Hepatocyte (in vitro differentiated cells): ENCODE measurements at regions not wholly inside any gene's neighbourhood (a gene's known extent, or its start where the extent isn't known, plus 50 kb on each side); places are given as distances from the start of the nearest gene placed in this dataset.
A peak's percentile ranks its signal among the peaks of the same experiment; 100 is the strongest.

ENCODE experiments used
- DNase-seq: peaks from one replicate; pipeline ENCODE4 v3.0.0-alpha.2; 2016; ENCODE audit warnings: low spot score
- H2AFZ ChIP-seq: fragments of 200-600 bp; sonication (generic); 2 replicates; pipeline ENCODE4 v1.6.0; 2016; ENCODE audit warnings: antibody characterized with exemption, mild to moderate bottlenecking
- H3K27ac ChIP-seq: fragments of 200-600 bp; sonication (generic); 2 replicates; pipeline ENCODE4 v1.5.1; 2016; ENCODE audit warnings: mild to moderate bottlenecking
- H3K27me3 ChIP-seq: fragments of 200-600 bp; sonication (generic); 2 replicates; pipeline ENCODE4 v1.6.1; 2016
- H3K36me3 ChIP-seq: fragments of 200-600 bp; sonication (generic); replicated peaks from 2 replicates; pipeline ENCODE4 v1.5.1; 2016; ENCODE audit warnings: low read depth; ENCODE audit not compliant: insufficient read depth
- H3K4me1 ChIP-seq: fragments of 200-600 bp; sonication (generic); 2 replicates; pipeline ENCODE4 v1.5.1; 2016; ENCODE audit warnings: mild to moderate bottlenecking, moderate library complexity; ENCODE audit not compliant: insufficient read depth
- H3K4me2 ChIP-seq: fragments of 200-600 bp; sonication (generic); 2 replicates; pipeline ENCODE4 v1.6.0; 2016
- H3K4me3 ChIP-seq: fragments of 200-600 bp; sonication (generic); 2 replicates; pipeline ENCODE4 v1.5.1; 2016; ENCODE audit warnings: mild to moderate bottlenecking
- H3K79me2 ChIP-seq: fragments of 200-600 bp; sonication (generic); 2 replicates; pipeline ENCODE4 v1.6.0; 2017; ENCODE audit warnings: mild to moderate bottlenecking
- H3K9me2 ChIP-seq: fragments of 200-600 bp; sonication (generic); replicated peaks from 2 replicates; pipeline ENCODE4 v1.6.0; 2017; ENCODE audit warnings: mild to moderate bottlenecking; ENCODE audit not compliant: insufficient read depth
- H3K9me3 ChIP-seq: fragments of 200-600 bp; sonication (generic); 2 replicates; pipeline ENCODE4 v1.5.1; 2016; ENCODE audit warnings: low read depth, mild to moderate bottlenecking
- H4K20me1 ChIP-seq: fragments of 200-600 bp; sonication (generic); 2 replicates; pipeline ENCODE4 v1.6.0; 2016; ENCODE audit warnings: mild to moderate bottlenecking; ENCODE audit not compliant: insufficient read depth, poor library complexity, severe bottlenecking
- CTCF ChIP-seq: fragments of 200-600 bp; sonication (generic); IDR thresholded peaks from 2 replicates; pipeline ENCODE4 v1.5.1; 2016; ENCODE audit warnings: antibody characterized with exemption, mild to moderate bottlenecking; ENCODE audit not compliant: poor library complexity
- EZH2 ChIP-seq: fragments of 200-600 bp; sonication (generic); IDR thresholded peaks from 2 replicates; pipeline ENCODE4 v1.6.1; 2016; ENCODE audit warnings: antibody characterized with exemption, mild to moderate bottlenecking, borderline replicate concordance
- EZH2phosphoT487 ChIP-seq: fragments of 200-600 bp; sonication (generic); IDR thresholded peaks from one replicate; pipeline ENCODE4 v1.6.1; 2018; ENCODE audit warnings: antibody characterized with exemption, mild to moderate bottlenecking, low read depth, moderate library complexity; ENCODE audit not compliant: unreplicated experiment, severe bottlenecking
- WGBS: methylation state at CpG from one replicate; pipeline ENCODE4 v1.1.6; 2016; ENCODE audit warnings: low lambda C conversion rate; ENCODE audit errors: missing lambda C conversion rate; 5-methylcytosine and 5-hydroxymethylcytosine counted together

GRCh38 chr4:42751587-42751986 lies 94.7 kb upstream of the ATP8A1 start:
- H3K4me1 ChIP-seq = no peaks in the 10 kb centered on the region
- H3K4me2 ChIP-seq = no peak overlapping the region
- no peaks in the 10 kb centered on the region for H3K36me3 ChIP-seq
- no peak overlapping the region for H3K27ac ChIP-seq
- no peaks in the 10 kb centered on the region for H3K27me3 ChIP-seq
- TF ChIP-seq EZH2phosphoT487 (no peak), EZH2 (no peak)
- H2AFZ ChIP-seq = no peak overlapping the region
- 96% methylated on average over 1 of the region's 1 CpG for WGBS
- no peaks in the 10 kb centered on the region for H3K9me2 ChIP-seq
- no peaks in the 10 kb centered on the region for H4K20me1 ChIP-seq
- H3K79me2 ChIP-seq = no peaks in the 10 kb centered on the region
- H3K9me3 ChIP-seq = no peaks in the 10 kb centered on the region
- no peak for DNase-seq
- H3K4me3 ChIP-seq = no peak overlapping the region

- TF ChIP-seq EZH2phosphoT487 = no peak
- TF ChIP-seq CTCF = no peak
- TF ChIP-seq EZH2 = no peak
- H3K4me2 ChIP-seq = no peak overlapping the region
- no peaks in the 10 kb centered on the region for H3K4me1 ChIP-seq
- H3K27me3 ChIP-seq = no peaks in the 10 kb centered on the region
- H4K20me1 ChIP-seq = no peaks in the 10 kb centered on the region
- no peaks in the 10 kb centered on the region for H3K9me2 ChIP-seq
- no peak overlapping the region for H3K4me3 ChIP-seq
- H3K36me3 ChIP-seq = no peaks in the 10 kb centered on the region
- WGBS = 75% methylated on average over 2 of the region's 2 CpGs
- no peak overlapping the region for H3K27ac ChIP-seq
- H3K79me2 ChIP-seq = no peaks in the 10 kb centered on the region
- H3K9me3 ChIP-seq = no peaks in the 10 kb centered on the region
- DNase-seq = no peak
- H2AFZ ChIP-seq = no peak overlapping the region
These were observed 94.0 kb upstream of the ATP8A1 start for GRCh38 chr4:42750856-42751255.

- no peaks in the 10 kb centered on the region for H3K9me3 ChIP-seq
- no peaks in the 10 kb centered on the region for H4K20me1 ChIP-seq
- H3K4me1 ChIP-seq = no peaks in the 10 kb centered on the region
- no peaks in the 10 kb centered on the region for H3K27me3 ChIP-seq
- no peaks in the 10 kb centered on the region for H3K79me2 ChIP-seq
- DNase-seq = peak; percentile 16
- no peaks in the 10 kb centered on the region for H3K9me2 ChIP-seq
- no peak overlapping the region for H3K27ac ChIP-seq
- 77% methylated on average over 1 of the region's 1 CpG for WGBS
- H3K4me3 ChIP-seq = no peak overlapping the region
- no peak overlapping the region for H3K4me2 ChIP-seq
- no peak overlapping the region for H2AFZ ChIP-seq
- H3K36me3 ChIP-seq = no peaks in the 10 kb centered on the region
- TF ChIP-seq CTCF = peak; percentile 33
- TF ChIP-seq EZH2 = no peak
- no peak for TF ChIP-seq EZH2phosphoT487
These were observed 93.2 kb upstream of the ATP8A1 start for GRCh38 chr4:42750091-42750490.

- WGBS = 90% methylated on average over 2 of the region's 2 CpGs
- no peaks in the 10 kb centered on the region for H3K79me2 ChIP-seq
- H3K4me3 ChIP-seq = no peak overlapping the region
- no peaks in the 10 kb centered on the region for H3K4me1 ChIP-seq
- H2AFZ ChIP-seq = no peak overlapping the region
- TF ChIP-seq EZH2 (no peak), EZH2phosphoT487 (no peak)
- no peaks in the 10 kb centered on the region for H3K9me2 ChIP-seq
- no peaks in the 10 kb centered on the region for H4K20me1 ChIP-seq
- H3K9me3 ChIP-seq = no peaks in the 10 kb centered on the region
- H3K4me2 ChIP-seq = no peak overlapping the region
- DNase-seq = no peak
- H3K27me3 ChIP-seq = no peaks in the 10 kb centered on the region
- H3K36me3 ChIP-seq = no peaks in the 10 kb centered on the region
- H3K27ac ChIP-seq = no peak overlapping the region
These were observed 91.1 kb upstream of the ATP8A1 start for GRCh38 chr4:42747971-42748370.
